GM19468 (cell line): ENCODE measurements at regions not wholly inside any gene's neighbourhood (a gene's known extent, or its start where the extent isn't known, plus 50 kb on each side); places are given as distances from the start of the nearest gene placed in this dataset.

Source experiments
- ATAC-seq: cut with Tn5 transposase; IDR thresholded peaks from one replicate; pipeline ENCODE4 v1.9.1; 2021; ENCODE audit warnings: mild to moderate bottlenecking, moderate library complexity, moderate number of reproducible peaks; ENCODE audit not compliant: unreplicated experiment; ENCODE audit errors: extremely low read depth

DNA sequence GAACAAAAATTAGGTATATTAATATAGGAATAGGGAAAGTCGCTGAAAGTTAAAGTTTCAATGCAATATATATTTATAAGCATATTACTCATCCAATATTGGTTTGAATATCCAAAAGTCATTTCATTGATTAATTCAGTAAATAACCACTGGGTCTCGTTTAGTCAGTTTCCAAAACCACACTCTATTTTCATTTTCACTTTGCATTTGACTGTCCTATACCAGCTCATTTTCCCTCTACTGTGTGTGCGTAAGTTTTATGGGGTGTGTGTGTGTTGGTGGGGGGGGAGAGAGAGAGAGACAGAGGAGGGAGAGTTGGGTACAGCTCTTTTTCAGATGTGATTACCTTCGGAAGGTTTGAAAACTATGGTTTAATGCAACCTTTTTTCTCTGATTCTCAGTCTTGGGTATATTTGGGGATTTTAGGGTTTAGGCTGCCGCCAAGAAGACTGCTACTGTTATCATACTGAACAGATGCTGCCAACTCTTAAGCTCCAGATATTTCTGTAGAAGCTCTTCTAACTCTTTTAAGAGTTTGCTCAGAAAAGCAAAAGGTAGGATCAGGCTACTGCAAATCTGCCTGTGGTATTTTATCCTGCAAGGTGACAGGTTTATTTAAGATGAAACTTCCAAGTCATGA, 1427.4 kb downstream of the PCDH7 start:
- ATAC-seq: no peak

- ATAC-seq: no peak
Observed at GRCh38 chr4:32148111-32148666, 1428.0 kb downstream of the PCDH7 start.

- no peak for ATAC-seq
Observed at GRCh38 chr4:32158961-32159360, 1438.8 kb downstream of the PCDH7 start.

DNA sequence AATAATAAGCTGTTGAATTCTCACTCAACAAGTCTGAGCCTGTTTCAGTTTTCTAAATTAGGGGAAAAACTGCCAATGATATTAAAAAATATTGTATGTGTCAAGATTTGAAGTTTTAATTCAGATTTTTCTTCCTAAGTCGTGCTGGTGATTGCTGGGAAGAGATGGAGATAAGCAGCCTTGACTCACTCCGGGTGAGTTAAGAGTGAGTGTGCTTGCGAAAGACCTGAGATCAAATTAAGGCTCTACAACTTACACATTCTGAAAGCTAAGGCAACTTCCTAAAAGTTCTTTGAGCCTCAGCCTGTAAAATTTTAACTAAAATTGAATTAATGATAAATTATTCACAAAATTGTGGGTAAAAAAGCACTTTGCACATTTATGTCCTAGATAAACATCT, 1441.2 kb downstream of the PCDH7 start:
- no peak for ATAC-seq

DNA sequence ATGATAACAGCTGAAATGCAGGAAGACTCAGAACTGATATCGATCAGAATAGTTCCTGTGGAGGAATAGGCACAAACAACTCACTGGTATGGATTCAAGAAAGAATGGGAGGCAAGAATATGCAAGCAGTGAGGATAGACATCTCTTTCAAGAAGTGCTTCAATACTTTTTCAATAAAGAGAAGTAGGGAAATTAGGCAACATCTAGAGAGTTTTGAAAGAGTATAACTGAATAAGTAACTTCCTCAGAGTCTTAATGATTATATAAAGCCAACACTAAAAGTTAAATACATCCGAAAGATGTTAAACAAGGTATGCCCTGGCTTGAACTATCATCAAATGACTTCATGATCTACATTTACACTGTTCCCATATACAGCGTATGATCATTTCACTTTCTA, 1443.0 kb downstream of the PCDH7 start:
- no peak for ATAC-seq

DNA sequence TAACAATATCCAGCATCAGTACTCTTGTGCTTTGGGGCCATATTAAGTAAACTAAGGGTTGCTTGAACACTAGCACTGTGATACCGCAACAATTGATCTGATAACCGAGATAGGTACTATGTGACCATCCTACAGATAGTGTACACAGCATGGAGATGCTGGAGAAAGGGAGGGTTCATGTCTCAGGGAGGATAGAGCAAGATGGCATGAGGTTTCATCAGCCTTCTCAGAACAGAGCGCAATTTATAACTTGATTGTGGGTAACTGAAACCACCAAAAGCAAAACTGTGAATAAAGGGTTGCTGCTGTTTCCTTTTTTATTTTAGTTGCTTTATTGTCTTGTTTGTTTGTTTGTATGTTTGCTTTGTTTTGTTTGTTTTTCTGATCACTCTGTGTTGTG, 1449.7 kb downstream of the PCDH7 start:
- no peak for ATAC-seq

- no peak for ATAC-seq
Observed at GRCh38 chr4:32172086-32172485, 1451.9 kb downstream of the PCDH7 start.

DNA sequence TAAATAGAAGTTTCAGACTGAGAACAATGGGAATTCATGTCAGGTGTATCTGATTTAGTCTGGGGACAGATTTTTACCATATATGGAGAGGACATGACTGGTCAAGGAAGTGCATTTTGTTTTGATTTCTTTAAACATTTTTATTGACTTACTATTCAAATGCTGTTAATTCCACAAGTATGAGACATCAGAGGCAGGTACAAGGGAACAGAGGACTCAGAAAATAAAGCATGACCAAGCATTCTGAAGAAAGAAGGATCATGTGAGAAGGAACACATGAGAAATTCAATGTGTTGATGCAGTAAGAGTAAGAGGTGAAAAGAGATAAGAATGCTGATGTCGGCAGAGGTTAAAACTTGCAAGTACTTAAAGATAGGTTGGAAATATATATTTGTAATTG, 1452.6 kb downstream of the PCDH7 start:
- no peak for ATAC-seq

GRCh38 chr4:32180086-32180485, 1459.9 kb downstream of the PCDH7 start:
- ATAC-seq: no peak

GRCh38 chr4:32184186-32184585, 1464.0 kb downstream of the PCDH7 start:
- no peak for ATAC-seq

- ATAC-seq: no peak
Observed at GRCh38 chr4:32189130-32189529, 1469.0 kb downstream of the PCDH7 start.

GRCh38 chr4:32189788-32190187, 1469.6 kb downstream of the PCDH7 start:
- ATAC-seq: no peak

GRCh38 chr4:32191961-32192360, 1471.8 kb downstream of the PCDH7 start:
- no peak for ATAC-seq

GRCh38 chr4:32192363-32192762, 1472.2 kb downstream of the PCDH7 start:
- no peak for ATAC-seq

DNA sequence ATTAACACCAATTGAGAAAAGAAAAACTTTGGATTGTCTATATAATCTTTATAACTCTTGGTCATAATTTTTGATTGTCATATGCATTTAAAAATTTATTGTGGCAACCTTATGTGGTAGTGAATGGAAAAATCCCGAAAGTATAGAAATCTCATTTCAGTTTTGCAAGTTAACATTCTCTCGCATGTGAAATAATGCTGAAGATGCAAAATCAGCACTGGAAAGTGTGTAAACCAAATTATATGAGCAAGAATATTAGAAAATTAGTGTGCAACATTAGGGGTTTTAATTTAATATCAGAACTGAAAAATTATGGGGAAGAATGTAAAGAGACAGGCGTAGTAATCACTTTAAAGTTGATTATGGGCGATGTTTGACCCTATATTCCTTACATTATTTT, 1472.8 kb downstream of the PCDH7 start:
- no peak for ATAC-seq

- ATAC-seq: no peak
Observed at GRCh38 chr4:32196950-32197688, 1477.0 kb downstream of the PCDH7 start.

DNA sequence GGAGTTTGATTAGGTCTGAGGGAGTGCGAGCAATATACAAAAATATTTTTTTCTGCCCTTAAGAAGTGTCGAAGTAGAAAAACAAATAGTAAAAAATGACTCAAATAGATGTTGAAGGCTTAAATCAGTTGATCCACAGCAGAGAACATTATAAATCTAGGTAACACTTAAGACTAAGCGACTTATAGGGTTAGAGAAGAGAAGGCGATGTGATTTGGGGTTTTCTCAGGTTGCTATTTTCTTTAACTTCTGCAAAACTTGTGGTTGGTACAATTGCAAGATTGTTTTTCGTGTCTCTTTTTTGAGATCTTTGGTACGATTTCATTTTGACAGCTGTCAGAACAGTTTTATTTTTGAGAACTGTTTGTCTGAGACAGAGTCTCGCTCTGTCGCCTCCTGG, 1479.5 kb downstream of the PCDH7 start:
- ATAC-seq: no peak

DNA sequence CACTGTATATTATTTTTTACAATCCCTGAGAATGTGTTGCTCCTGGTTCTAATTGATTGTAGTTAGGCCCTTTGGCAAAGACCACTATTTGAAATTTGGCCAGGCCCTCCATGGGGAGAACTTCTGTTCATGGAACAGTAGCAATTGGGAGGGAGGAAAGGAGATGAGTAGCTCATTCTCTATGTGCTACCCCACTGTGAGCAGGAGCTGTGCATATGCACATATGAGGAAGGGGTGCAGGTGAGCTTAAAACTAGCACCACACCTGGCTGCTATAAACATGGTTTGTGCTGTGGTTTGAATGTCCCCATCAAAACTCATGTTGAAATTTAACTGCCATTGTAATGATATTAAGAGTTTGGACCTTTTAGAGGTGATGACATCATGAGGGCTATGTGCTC, 1483.2 kb downstream of the PCDH7 start:
- no peak for ATAC-seq

DNA sequence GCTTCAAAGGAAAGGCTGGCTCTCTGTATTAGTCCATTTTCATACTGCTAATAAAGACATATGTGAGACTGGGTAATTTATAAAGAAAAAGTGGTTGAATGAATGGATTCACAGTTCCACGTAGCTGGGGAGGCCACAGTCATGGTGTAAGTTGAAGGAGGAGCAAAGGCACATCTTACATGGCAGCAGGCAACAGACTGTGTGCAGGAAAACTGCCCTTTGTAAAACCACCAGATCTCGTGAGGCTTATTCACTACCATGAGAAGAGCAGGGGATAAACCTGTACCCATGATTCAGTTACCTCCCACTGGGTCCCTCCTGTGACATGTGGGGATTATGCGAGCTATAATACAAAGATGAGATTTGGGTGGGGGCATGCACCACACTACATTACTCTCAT, 1486.6 kb downstream of the PCDH7 start:
- ATAC-seq: no peak

DNA sequence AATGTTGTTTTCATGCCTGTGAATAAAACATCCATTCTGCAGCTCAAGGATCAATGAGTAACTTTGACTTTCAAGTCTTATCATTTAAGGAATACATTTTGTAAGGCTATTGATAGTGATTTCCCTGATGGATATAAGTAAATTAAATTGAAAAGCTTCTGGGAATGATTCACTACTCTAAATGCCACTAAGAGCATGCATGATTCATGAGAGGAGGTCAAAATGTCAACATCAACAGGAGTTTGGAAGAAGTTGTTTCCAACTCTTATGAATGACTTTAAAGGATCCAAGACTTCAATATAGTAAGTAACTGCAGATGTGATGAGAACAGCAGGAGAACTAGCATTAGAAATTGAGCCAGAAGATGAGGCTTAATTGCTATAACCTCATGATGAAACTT, 1487.3 kb downstream of the PCDH7 start:
- no peak for ATAC-seq

- no peak for ATAC-seq
Observed at GRCh38 chr4:32215277-32215676, 1495.1 kb downstream of the PCDH7 start.

- ATAC-seq: no peak
Observed at GRCh38 chr4:32216502-32216901, 1496.3 kb downstream of the PCDH7 start.
